MM.1S (cell line): ENCODE measurements at regions not wholly inside any gene's neighbourhood (a gene's known extent, or its start where the extent isn't known, plus 50 kb on each side); places are given as distances from the start of the nearest gene placed in this dataset.

Experiments used
- EZH2 ChIP-seq: fragments of 300-600 bp; sonication (generic); optimal IDR thresholded peaks from 2 replicates; pipeline ENCODE3; 2017; ENCODE audit warnings: low read depth, mild to moderate bottlenecking, antibody characterized with exemption, low read length, mixed read lengths
- EZH2phosphoT487 ChIP-seq: fragments of 300-600 bp; sonication (generic); IDR thresholded peaks from 2 replicates; pipeline ENCODE4 v1.6.1; 2018; ENCODE audit warnings: antibody characterized with exemption, low read length
- TF ChIP-seq, protein P1 (sequence below): fragments of 300-600 bp; sonication (generic); IDR thresholded peaks from 2 replicates; pipeline ENCODE4 v1.5.1; 2016; ENCODE audit warnings: antibody characterized with exemption, low read length, mixed read lengths

DNA sequence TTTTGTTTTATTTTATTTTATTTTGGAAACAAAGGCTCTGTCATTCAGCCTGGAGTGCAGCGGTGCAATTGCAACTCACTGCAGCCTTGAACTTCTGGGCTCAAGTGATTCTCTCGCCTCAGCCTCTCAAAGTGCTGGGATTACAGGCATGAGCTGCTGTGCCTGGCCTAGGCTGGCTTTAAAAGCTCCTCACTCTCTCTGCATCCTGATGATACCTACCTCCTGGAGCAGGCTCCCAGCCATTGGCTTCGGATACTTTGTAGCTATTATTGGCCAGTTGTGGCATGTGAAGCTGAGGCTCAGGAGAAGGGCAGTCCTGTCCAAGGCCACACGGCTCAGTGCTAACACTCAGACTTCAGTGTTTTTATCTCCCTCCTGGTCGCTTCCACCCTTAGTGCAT, 158.0 kb downstream of the SEC14L1 start:
- TF ChIP-seq, protein P1, sequence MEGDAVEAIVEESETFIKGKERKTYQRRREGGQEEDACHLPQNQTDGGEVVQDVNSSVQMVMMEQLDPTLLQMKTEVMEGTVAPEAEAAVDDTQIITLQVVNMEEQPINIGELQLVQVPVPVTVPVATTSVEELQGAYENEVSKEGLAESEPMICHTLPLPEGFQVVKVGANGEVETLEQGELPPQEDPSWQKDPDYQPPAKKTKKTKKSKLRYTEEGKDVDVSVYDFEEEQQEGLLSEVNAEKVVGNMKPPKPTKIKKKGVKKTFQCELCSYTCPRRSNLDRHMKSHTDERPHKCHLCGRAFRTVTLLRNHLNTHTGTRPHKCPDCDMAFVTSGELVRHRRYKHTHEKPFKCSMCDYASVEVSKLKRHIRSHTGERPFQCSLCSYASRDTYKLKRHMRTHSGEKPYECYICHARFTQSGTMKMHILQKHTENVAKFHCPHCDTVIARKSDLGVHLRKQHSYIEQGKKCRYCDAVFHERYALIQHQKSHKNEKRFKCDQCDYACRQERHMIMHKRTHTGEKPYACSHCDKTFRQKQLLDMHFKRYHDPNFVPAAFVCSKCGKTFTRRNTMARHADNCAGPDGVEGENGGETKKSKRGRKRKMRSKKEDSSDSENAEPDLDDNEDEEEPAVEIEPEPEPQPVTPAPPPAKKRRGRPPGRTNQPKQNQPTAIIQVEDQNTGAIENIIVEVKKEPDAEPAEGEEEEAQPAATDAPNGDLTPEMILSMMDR, result no peak
- TF ChIP-seq EZH2 (no peak), EZH2phosphoT487 (no peak)
